PC-3 (cell line): ENCODE measurements at regions not wholly inside any gene's neighbourhood (a gene's known extent, or its start where the extent isn't known, plus 50 kb on each side); places are given as distances from the start of the nearest gene placed in this dataset.

Experiments used
- ATAC-seq: fragments of 200-7000 bp; cut with Tn5 transposase; 2 replicates; pipeline ENCODE4 v1.9.1; 2020; ENCODE audit warnings: mild to moderate bottlenecking, moderate library complexity
- BruUV-seq: library from RNA; stranded (reverse); fragments of 400-500 nt; replicated peaks from 2 replicates; lab custom pipeline; 2021; lab: Mats Ljungman, UMichigan
- CTCF ChIA-PET: fragments of 300-600 bp; sonication (Branson Sonifier 250); formaldehyde crosslinking; loops from one replicate; lab custom pipeline; 2022; ENCODE audit warnings: antibody characterized with exemption; lab: Charles Lee
- POLR2A ChIA-PET: fragments of 300-600 bp; sonication (Branson Sonifier 250); formaldehyde crosslinking; loops from one replicate; lab custom pipeline; 2022; ENCODE audit warnings: antibody characterized with exemption; ENCODE audit not compliant: unreplicated experiment; lab: Charles Lee
- DNase-seq: peaks from one replicate; pipeline ENCODE4 v3.0.0-alpha.2; 2015
- H2AFZ ChIP-seq: fragments of 300-600 bp; sonication (generic); 2 replicates; pipeline ENCODE4 v1.6.0; 2016; ENCODE audit warnings: antibody characterized with exemption, low read length
- H3F3A ChIP-seq: fragments of 300-600 bp; sonication (generic); one replicate; pipeline ENCODE4 v1.6.0; 2017; ENCODE audit warnings: antibody characterized with exemption, low read length, control low read depth, mild to moderate bottlenecking; ENCODE audit not compliant: unreplicated experiment
- H3K27ac ChIP-seq: fragments of 300-600 bp; sonication (generic); 2 replicates; pipeline ENCODE4 v1.5.1; 2016; ENCODE audit warnings: mild to moderate bottlenecking, low read length
- H3K27me3 ChIP-seq: fragments of 300-600 bp; sonication (generic); 2 replicates; pipeline ENCODE4 v1.6.1; 2016; ENCODE audit warnings: low read length, mixed read lengths
- H3K36me3 ChIP-seq: fragments of 300-600 bp; sonication (generic); 2 replicates; pipeline ENCODE4 v1.6.1; 2016; ENCODE audit warnings: low read depth, mixed run types, low read length, mixed read lengths
- H3K4me1 ChIP-seq: fragments of 300-600 bp; sonication (generic); 2 replicates; pipeline ENCODE4 v1.5.1; 2016; ENCODE audit warnings: low read length; ENCODE audit not compliant: insufficient read depth
- H3K4me2 ChIP-seq: fragments of 300-600 bp; sonication (generic); 2 replicates; pipeline ENCODE4 v1.6.0; 2016; ENCODE audit warnings: low read length
- H3K4me3 ChIP-seq: fragments of 300-600 bp; sonication (generic); 2 replicates; pipeline ENCODE4 v1.5.1; 2016; ENCODE audit warnings: mild to moderate bottlenecking, low read length, mixed read lengths
- H3K79me2 ChIP-seq: fragments of 300-600 bp; sonication (generic); 2 replicates; pipeline ENCODE4 v1.6.1; 2017; ENCODE audit warnings: low read length, mixed read lengths
- H3K9ac ChIP-seq: fragments of 300-600 bp; sonication (generic); 2 replicates; pipeline ENCODE4 v1.6.0; 2016; ENCODE audit warnings: mild to moderate bottlenecking, low read length
- H3K9me2 ChIP-seq: fragments of 300-600 bp; sonication (generic); replicated peaks from 2 replicates; pipeline ENCODE4 v1.6.1; 2016; ENCODE audit warnings: mixed run types, low read length, mixed read lengths
- H3K9me3 ChIP-seq: fragments of 300-600 bp; sonication (generic); 2 replicates; pipeline ENCODE4 v1.6.1; 2016; ENCODE audit warnings: low read length, mixed read lengths
- H4K20me1 ChIP-seq: fragments of 300-600 bp; sonication (generic); 2 replicates; pipeline ENCODE4 v1.6.1; 2016; ENCODE audit warnings: low read length, mixed read lengths
- EZH2 ChIP-seq: fragments of 300-600 bp; sonication (generic); IDR thresholded peaks from one replicate; pipeline ENCODE4 v1.6.1; 2017; ENCODE audit warnings: antibody characterized with exemption, mild to moderate bottlenecking, low read length; ENCODE audit not compliant: unreplicated experiment
- EZH2phosphoT487 ChIP-seq: fragments of 300-600 bp; sonication (generic); IDR thresholded peaks from 2 replicates; pipeline ENCODE4 v1.6.1; 2018; ENCODE audit warnings: mild to moderate bottlenecking, antibody characterized with exemption, low read length, borderline replicate concordance
- intact Hi-C: fragments of 100-400 bp; cut with micrococcal nuclease; formaldehyde crosslinking; loops from 2 replicates; pipeline ENCODE4 v1.9.0; 2023
- TF ChIP-seq, protein P1 (sequence below): fragments of 300-600 bp; sonication (generic); conservative IDR thresholded peaks from 2 replicates; pipeline ENCODE4 v1.5.1; 2017; ENCODE audit warnings: antibody characterized with exemption, low read depth, mild to moderate bottlenecking, low read length

DNA sequence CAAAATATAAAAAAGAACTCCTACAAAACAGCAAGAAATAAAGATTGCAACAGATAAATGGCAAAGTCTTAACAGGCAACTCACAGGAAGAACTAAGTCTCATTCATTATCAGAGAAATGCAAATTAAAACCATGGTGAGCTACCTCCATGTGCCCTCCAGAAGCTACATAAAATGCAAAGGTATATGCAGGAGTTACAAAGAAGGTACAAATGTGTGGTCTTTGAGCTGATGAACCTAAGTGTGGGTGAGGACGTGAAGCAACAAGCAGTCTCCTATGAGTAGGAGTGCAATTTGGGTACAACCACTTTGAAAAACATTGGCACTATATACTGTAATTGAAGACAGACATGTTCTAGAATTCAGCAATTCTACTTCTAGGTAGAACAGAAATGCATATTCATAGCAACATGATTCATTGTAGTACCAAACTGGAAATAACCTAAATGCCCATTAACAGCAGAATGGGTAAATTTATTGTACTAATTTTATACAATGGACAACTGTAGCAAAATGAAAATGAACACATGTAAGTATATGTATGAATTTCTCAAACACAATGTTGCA, 61.6 kb upstream of the KCNMA1 start:
- intact Hi-C loops = no loop called here
- H2AFZ ChIP-seq = no peak overlapping the region
- ATAC-seq = no peak

GRCh38 chr10:77698267-77698931, 60.8 kb upstream of the KCNMA1 start:
- Histone ChIP-seq H3K9me3 (no peaks in the 10 kb centered on the region), H3K27me3 (no peaks in the 10 kb centered on the region), H3K9ac (no peak overlapping the region), H2AFZ (no peak overlapping the region), H3K27ac (no peak overlapping the region), H3K36me3 (no peaks in the 10 kb centered on the region), H3K9me2 (no peaks in the 10 kb centered on the region), H3K4me3 (no peak overlapping the region), H3K4me2 (no peak overlapping the region), H3K79me2 (no peaks in the 10 kb centered on the region), H3F3A (no peaks in the 10 kb centered on the region), H4K20me1 (no peaks in the 10 kb centered on the region), H3K4me1 (peaks cover 25% of the 10 kb centered on the region)
- TF ChIP-seq, protein P1, sequence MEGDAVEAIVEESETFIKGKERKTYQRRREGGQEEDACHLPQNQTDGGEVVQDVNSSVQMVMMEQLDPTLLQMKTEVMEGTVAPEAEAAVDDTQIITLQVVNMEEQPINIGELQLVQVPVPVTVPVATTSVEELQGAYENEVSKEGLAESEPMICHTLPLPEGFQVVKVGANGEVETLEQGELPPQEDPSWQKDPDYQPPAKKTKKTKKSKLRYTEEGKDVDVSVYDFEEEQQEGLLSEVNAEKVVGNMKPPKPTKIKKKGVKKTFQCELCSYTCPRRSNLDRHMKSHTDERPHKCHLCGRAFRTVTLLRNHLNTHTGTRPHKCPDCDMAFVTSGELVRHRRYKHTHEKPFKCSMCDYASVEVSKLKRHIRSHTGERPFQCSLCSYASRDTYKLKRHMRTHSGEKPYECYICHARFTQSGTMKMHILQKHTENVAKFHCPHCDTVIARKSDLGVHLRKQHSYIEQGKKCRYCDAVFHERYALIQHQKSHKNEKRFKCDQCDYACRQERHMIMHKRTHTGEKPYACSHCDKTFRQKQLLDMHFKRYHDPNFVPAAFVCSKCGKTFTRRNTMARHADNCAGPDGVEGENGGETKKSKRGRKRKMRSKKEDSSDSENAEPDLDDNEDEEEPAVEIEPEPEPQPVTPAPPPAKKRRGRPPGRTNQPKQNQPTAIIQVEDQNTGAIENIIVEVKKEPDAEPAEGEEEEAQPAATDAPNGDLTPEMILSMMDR = no peak
- no peak for TF ChIP-seq EZH2phosphoT487
- no peak for TF ChIP-seq EZH2
- intact Hi-C loops = no loop called here
- ATAC-seq (no peak), DNase-seq (no peak)
- POLR2A ChIA-PET = no interaction called here
- no TSS peak for BruUV-seq
- CTCF ChIA-PET = no interaction called here

More for the DNA sequence above, 61.6 kb upstream of the KCNMA1 start:
- no peaks in the 10 kb centered on the region for H3F3A ChIP-seq
- H4K20me1 ChIP-seq = no peaks in the 10 kb centered on the region
- no peaks in the 10 kb centered on the region for H3K9me2 ChIP-seq
- no peak overlapping the region for H3K9ac ChIP-seq
- H3K4me3 ChIP-seq = no peak overlapping the region
- no peaks in the 10 kb centered on the region for H3K36me3 ChIP-seq
- no peaks in the 10 kb centered on the region for H3K79me2 ChIP-seq
- H3K4me2 ChIP-seq = no peak overlapping the region
- no peak overlapping the region for H3K27ac ChIP-seq
- H3K4me1 ChIP-seq = peaks cover 25% of the 10 kb centered on the region
- no peak for TF ChIP-seq EZH2phosphoT487
- no peak for TF ChIP-seq EZH2
- TF ChIP-seq, protein P1 = no peak
- DNase-seq = no peak
- BruUV-seq = no TSS peak
- H3K27me3 ChIP-seq = no peaks in the 10 kb centered on the region
- no peaks in the 10 kb centered on the region for H3K9me3 ChIP-seq
- ChIA-PET POLR2A (no interaction called here), CTCF (no interaction called here)

DNA sequence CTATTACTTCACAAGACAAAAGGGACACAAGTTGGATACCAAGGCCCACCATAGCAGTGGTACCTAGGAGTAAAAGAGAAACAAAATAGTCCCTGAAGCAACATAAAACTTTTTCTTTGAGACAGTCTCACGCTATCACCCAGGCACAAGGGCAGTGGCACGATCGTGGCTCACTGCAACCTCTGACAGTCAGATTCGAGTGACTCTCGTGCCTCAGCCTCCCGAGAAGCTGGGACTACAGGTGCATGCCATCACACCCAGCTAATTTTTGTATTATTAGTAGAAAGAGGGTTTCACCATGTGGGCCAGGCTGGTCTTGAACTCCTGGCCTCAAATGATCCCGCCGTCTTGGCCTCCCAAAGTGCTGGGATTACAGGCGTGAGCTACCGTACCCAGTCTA, 59.0 kb upstream of the KCNMA1 start:
- Histone ChIP-seq H3K27ac (no peak overlapping the region), H3K9me2 (no peaks in the 10 kb centered on the region), H3K79me2 (no peaks in the 10 kb centered on the region), H3K9ac (no peak overlapping the region), H3K4me3 (no peak overlapping the region), H3K4me2 (no peak overlapping the region), H3K27me3 (0 out of 2 replicates have a peak, but pooled peaks cover under 1% of the 10 kb centered on the region), H3F3A (no peaks in the 10 kb centered on the region), H2AFZ (no peak overlapping the region), H3K4me1 (peaks cover 11% of the 10 kb centered on the region), H4K20me1 (no peaks in the 10 kb centered on the region), H3K9me3 (no peaks in the 10 kb centered on the region), H3K36me3 (no peaks in the 10 kb centered on the region)
- intact Hi-C loops = no loop called here
- no TSS peak for BruUV-seq
- ATAC-seq (no peak), DNase-seq (no peak)
- CTCF ChIA-PET = no interaction called here
- POLR2A ChIA-PET = interaction anchor here (0.9 kb wide), 1 partner anchor 523 kb away, joined by 4 read pairs; no protein-coding TSS in a partner anchor
- TF ChIP-seq EZH2 (no peak), EZH2phosphoT487 (no peak)
- TF ChIP-seq, protein P1 = no peak
